Stimulated activated CD4-positive, alpha-beta T cell treated with anti-CD3 and anti-CD28 coated beads, Interleukin-1b, Interleukin-23, amount 100 ng/mL, for 24 hours (primary cell): ENCODE measurements at regions not wholly inside any gene's neighbourhood (a gene's known extent, or its start where the extent isn't known, plus 50 kb on each side); places are given as distances from the start of the nearest gene placed in this dataset.

ENCODE experiments used
- DNase-seq, 4 experiments: peaks; one replicate each; pipeline ENCODE4 v3.0.0-alpha.2; 2020; ENCODE audit warnings: low read depth in 4 of 4, low spot score in 1 of 4

- DNase-seq = no peak
These were observed 178.8 kb downstream of the ARRDC4 start for GRCh38 chr15:98139337-98139736.

DNA sequence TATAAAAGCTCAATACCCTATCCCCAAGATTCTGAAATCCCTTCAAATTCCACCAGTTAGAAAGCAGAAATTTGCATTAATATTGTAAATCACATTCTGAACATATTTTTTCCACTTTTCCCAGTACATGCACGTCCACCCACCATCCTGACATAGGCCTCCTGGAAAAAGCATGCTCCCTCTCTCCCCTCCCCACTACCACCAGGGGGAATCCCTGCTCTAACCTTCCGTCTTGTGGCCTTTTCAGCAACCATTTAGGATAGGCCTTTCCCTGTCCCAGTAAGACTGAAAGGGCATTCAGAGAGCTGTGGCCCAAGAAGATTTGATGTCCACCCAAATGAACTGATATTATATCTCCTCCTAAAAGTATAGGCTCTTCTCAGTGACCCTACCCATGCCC is 182.1 kb downstream of the ARRDC4 start:
- no peak for DNase-seq

GRCh38 chr15:98143116-98143515 is 182.6 kb downstream of the ARRDC4 start:
- DNase-seq = no peak

- no peak for DNase-seq
These were observed 183.9 kb downstream of the ARRDC4 start for GRCh38 chr15:98144388-98144787.

- DNase-seq = no peak
These were observed 185.7 kb downstream of the ARRDC4 start for GRCh38 chr15:98146031-98146820.

GRCh38 chr15:98147415-98147814 is 186.9 kb downstream of the ARRDC4 start:
- no peak for DNase-seq

DNA sequence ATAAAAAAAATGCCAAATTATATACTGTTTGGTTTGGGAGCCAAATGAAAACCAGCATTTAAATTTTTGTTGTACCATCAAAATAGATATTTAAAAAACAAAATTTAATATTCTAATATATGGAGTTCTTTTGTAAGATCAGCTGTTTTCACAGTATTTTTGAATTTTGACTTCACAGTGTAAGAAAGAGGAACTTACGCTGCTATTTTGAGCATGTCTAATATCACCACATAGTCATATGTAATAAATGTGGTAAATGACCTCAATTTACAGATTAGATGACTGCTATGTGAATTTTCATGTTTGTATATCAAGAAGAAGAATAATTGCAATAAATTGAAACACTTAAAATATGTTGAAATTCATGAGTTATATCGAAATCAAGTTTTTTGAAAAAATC is 189.6 kb downstream of the ARRDC4 start:
- no peak for DNase-seq

- no peak for DNase-seq
These were observed 190.0 kb downstream of the ARRDC4 start for GRCh38 chr15:98150536-98150935.

DNA sequence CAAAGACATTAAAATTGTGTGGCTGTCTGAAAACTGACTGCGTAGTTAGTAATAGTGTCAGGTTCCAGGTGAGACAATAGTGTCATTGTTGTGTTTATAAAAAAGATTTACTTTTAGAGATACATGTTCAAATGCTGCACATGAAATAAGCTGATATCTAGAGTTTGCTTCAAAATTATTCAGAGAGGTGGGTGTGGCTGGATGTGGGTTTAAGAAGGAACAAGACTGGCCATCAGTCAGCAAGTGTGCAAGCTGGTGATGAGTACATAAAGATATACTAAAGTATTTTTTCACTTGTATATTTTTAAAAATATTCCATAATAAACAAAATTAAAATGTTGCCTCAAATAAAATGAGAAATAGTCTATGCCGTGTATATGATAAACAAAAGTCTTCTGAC is 190.6 kb downstream of the ARRDC4 start:
- no peak for DNase-seq

GRCh38 chr15:98152156-98152555 is 191.7 kb downstream of the ARRDC4 start:
- DNase-seq = no peak

- DNase-seq = no peak
These were observed 194.4 kb downstream of the ARRDC4 start for GRCh38 chr15:98154863-98155262.

- no peak for DNase-seq
These were observed 194.9 kb downstream of the ARRDC4 start for GRCh38 chr15:98155356-98155755.

DNA sequence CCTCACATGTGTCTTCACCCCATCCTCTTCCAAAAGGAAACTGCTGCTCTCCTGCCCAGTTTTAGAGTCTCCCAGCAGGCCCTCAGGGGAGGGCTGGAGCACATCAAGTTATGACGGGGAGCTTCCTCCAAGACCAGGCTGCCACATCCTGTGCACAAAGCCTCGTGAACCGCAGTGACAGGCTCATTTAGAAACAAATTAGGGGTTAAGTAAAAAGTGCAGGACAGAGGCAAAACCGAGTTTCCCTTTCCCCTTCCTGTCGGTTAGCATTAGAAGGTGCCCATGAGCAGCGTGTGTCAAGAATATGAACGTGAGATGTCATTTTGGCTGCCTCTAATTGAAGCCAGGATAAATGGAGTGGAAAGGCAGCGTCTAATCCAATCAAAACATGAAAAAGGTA is 199.7 kb downstream of the ARRDC4 start:
- no peak for DNase-seq

- DNase-seq = no peak
These were observed 203.0 kb downstream of the ARRDC4 start for GRCh38 chr15:98163319-98164045.

DNA sequence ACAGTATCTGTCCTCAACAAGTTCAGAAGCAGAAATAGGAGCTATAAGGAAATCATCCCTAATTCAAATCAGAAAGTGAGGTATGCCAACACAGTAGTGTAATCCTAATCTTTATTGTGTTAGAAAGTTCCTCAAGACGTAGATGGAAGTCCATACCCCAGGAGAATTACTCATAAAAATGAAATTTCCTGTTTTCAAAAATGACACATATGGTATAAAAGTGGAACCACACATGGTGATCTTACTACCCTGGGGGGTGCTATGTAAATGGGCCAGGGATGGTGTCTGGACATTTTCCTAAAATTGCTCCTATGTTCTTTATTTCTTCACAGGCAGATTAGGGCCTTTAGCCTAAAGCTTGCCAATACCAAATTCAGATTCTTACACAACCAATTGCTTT is 204.1 kb downstream of the ARRDC4 start:
- no peak for DNase-seq

DNA sequence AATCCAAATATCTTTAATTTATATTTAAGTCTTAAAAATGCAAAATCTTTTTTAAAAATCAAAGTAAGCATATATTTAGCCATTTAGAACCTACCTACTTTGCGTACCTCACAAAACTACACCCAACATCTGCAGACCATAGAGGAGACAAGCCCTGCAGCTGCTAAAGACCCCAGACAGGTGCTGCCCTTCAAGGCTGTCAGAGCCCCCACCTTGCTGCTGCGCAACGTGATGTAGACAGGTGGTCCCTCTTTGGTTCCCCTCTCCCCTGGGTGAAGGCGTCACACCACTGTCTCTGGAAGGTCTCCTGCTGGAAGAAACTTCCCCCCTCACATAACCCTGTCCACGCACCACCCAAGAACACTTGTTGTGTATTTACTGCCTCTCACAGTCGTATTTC is 204.5 kb downstream of the ARRDC4 start:
- no peak for DNase-seq

GRCh38 chr15:98167722-98168268 is 207.3 kb downstream of the ARRDC4 start:
- no peak for DNase-seq

DNA sequence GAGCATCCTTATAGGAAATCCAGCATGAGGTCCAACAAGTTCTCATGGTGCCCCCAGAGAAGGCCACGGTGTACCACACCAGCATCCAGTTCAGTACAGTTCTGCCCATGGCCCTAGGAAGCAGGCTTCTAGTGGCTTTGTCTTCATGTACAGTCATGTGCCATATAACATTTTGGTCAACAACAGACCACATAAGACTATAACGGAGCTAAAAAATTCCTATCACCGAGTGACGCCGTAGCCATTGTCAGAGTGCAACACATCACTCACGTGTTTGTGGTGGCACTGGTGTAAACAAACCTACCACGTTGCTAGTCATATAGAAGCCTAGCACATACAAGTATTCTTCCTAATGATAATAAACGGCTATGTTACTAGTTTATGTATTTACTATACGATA is 209.0 kb downstream of the ARRDC4 start:
- no peak for DNase-seq

GRCh38 chr15:98174286-98174685 is 213.8 kb downstream of the ARRDC4 start:
- no peak for DNase-seq

- DNase-seq = no peak
These were observed 214.3 kb downstream of the ARRDC4 start for GRCh38 chr15:98174841-98175240.

GRCh38 chr15:98177966-98178592 is 217.6 kb downstream of the ARRDC4 start:
- no peak for DNase-seq

DNA sequence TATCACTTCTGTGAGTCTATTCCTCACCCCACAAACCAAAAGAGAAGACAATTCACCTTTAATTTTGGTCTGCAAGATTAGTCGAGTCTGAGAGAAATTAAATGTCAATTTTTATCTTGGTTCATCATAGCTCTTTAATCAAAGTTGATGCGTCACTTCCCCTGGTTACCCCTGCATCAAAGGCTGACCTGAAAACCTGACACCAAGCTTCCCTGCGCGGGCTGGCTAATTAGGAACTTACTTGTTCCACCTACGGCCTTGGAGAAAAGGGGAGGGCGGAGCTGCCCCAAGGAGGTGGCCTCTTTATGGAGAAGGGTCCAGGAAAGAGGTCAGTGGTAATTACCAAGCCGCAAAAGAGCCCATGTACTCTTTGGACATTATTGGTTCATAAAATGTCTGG is 218.4 kb downstream of the ARRDC4 start:
- no peak for DNase-seq
